IMR-90 (cell line): ENCODE measurements at regions not wholly inside any gene's neighbourhood (a gene's known extent, or its start where the extent isn't known, plus 50 kb on each side); places are given as distances from the start of the nearest gene placed in this dataset.

Experiments
- ATAC-seq: fragments of 200-7000 bp; cut with Tn5 transposase; 2 replicates; pipeline ENCODE4 v1.9.1; 2020; ENCODE audit warnings: low read depth, mild to moderate bottlenecking, moderate library complexity
- BruUV-seq: library from RNA; stranded (reverse); fragments of 400-500 nt; replicated peaks from 2 replicates; lab custom pipeline; 2021; lab: Mats Ljungman, UMichigan
- CTCF ChIA-PET: fragments of 300-600 bp; formaldehyde crosslinking; extraction: SDS; loops from one replicate; lab custom pipeline; 2021; ENCODE audit warnings: antibody characterized with exemption; lab: Yijun Ruan, JAX
- POLR2A ChIA-PET: fragments of 300-600 bp; sonication (Branson Sonifier 250); formaldehyde crosslinking; loops from one replicate; lab custom pipeline; 2022; ENCODE audit warnings: antibody characterized with exemption; ENCODE audit not compliant: unreplicated experiment; lab: Charles Lee
- DNase-seq: peaks from one replicate; pipeline ENCODE4 v3.0.0; 2013
- H2AFZ ChIP-seq: replicated peaks from 2 replicates; pipeline ENCODE3; 2013; ENCODE audit warnings: low read length, mild to moderate bottlenecking; ENCODE audit not compliant: poor library complexity
- H2AK5ac ChIP-seq: 2 replicates; pipeline ENCODE4 v1.6.1; 2013; ENCODE audit warnings: low read depth, low read length, inconsistent platforms
- H2AK9ac ChIP-seq: replicated peaks from 2 replicates; pipeline ENCODE3; 2013; ENCODE audit warnings: mild to moderate bottlenecking, low read depth, low read length, moderate library complexity; ENCODE audit not compliant: poor library complexity
- H2BK120ac ChIP-seq: 2 replicates; pipeline ENCODE4 v1.6.1; 2013; ENCODE audit warnings: low read depth, low read length, inconsistent platforms
- H2BK15ac ChIP-seq: 3 replicates; pipeline ENCODE4 v1.6.1; 2013; ENCODE audit warnings: low read depth, low read length, inconsistent platforms
- H2BK20ac ChIP-seq: 2 replicates; pipeline ENCODE4 v1.6.1; 2013; ENCODE audit warnings: low read depth, mild to moderate bottlenecking, inconsistent platforms, low read length, moderate library complexity
- H2BK5ac ChIP-seq: 2 replicates; pipeline ENCODE4 v1.6.1; 2013; ENCODE audit warnings: mild to moderate bottlenecking, low read depth, low read length, inconsistent platforms; ENCODE audit not compliant: poor library complexity, severe bottlenecking
- H3K14ac ChIP-seq: replicated peaks from 2 replicates; pipeline ENCODE4 v1.6.1; 2013; ENCODE audit warnings: low read depth, low read length, inconsistent platforms
- H3K18ac ChIP-seq: 2 replicates; pipeline ENCODE4 v1.6.1; 2013; ENCODE audit warnings: low read depth, low read length, control low read depth
- H3K23ac ChIP-seq: 2 replicates; pipeline ENCODE4 v1.6.1; 2013; ENCODE audit warnings: low read depth, low read length, inconsistent platforms
- H3K27ac ChIP-seq: 2 replicates; pipeline ENCODE4 v1.5.1; 2013; ENCODE audit warnings: mild to moderate bottlenecking, control low read depth, low read length; ENCODE audit not compliant: insufficient read depth
- H3K27me3 ChIP-seq: 2 replicates; pipeline ENCODE4 v1.6.1; 2013; ENCODE audit warnings: low read length; ENCODE audit not compliant: control insufficient read depth, insufficient read depth
- H3K36me3 ChIP-seq: 2 replicates; pipeline ENCODE4 v1.6.1; 2013; ENCODE audit warnings: low read length, mixed read lengths; ENCODE audit not compliant: control insufficient read depth, insufficient read depth
- H3K4ac ChIP-seq: 2 replicates; pipeline ENCODE4 v1.6.1; 2013; ENCODE audit warnings: low read depth, low read length, inconsistent platforms
- H3K4me1 ChIP-seq: 2 replicates; pipeline ENCODE4 v1.6.1; 2013; ENCODE audit warnings: low read length, mixed read lengths; ENCODE audit not compliant: control insufficient read depth, insufficient read depth
- H3K4me2 ChIP-seq: 2 replicates; pipeline ENCODE4 v1.6.1; 2013; ENCODE audit warnings: low read depth, mild to moderate bottlenecking, control low read depth, low read length, moderate library complexity
- H3K4me3 ChIP-seq: 2 replicates; pipeline ENCODE4 v1.5.1; 2013; ENCODE audit warnings: low read depth, mild to moderate bottlenecking, control low read depth, low read length, moderate library complexity; ENCODE audit not compliant: insufficient read depth
- H3K56ac ChIP-seq: 2 replicates; pipeline ENCODE4 v1.6.1; 2013; ENCODE audit warnings: low read length, inconsistent platforms; ENCODE audit not compliant: insufficient read depth; ENCODE audit errors: extremely low read depth
- H3K79me1 ChIP-seq, 2 experiments: 2 replicates each; pipeline ENCODE4 v1.6.1; 2013; ENCODE audit warnings: low read length in 2 of 2, inconsistent platforms in 1 of 2, low read depth in 1 of 2
- H3K9ac ChIP-seq: 2 replicates; pipeline ENCODE4 v1.6.1; 2013; ENCODE audit warnings: low read depth, low read length, control low read depth
- H3K9me1 ChIP-seq: 2 replicates; pipeline ENCODE4 v1.6.1; 2013; ENCODE audit warnings: low read length, inconsistent platforms; ENCODE audit not compliant: insufficient read depth
- H3K9me3 ChIP-seq: 2 replicates; pipeline ENCODE4 v1.6.1; 2013; ENCODE audit warnings: low read length; ENCODE audit not compliant: control insufficient read depth, insufficient read depth
- H4K20me1 ChIP-seq: 2 replicates; pipeline ENCODE4 v1.6.1; 2013; ENCODE audit warnings: low read length, inconsistent platforms; ENCODE audit not compliant: insufficient read depth
- H4K5ac ChIP-seq: 2 replicates; pipeline ENCODE4 v1.6.1; 2013; ENCODE audit warnings: mild to moderate bottlenecking, low read depth, low read length, control low read depth
- H4K8ac ChIP-seq, 2 experiments: 2 replicates each; pipeline ENCODE4 v1.6.1; 2013; ENCODE audit warnings: low read depth in 2 of 2, low read length in 2 of 2, control low read depth in 1 of 2, inconsistent platforms in 1 of 2
- H4K91ac ChIP-seq: 2 replicates; pipeline ENCODE4 v1.6.1; 2013; ENCODE audit warnings: low read depth, low read length, inconsistent platforms; ENCODE audit not compliant: insufficient read depth
- BHLHE40 ChIP-seq: fragments of 150-350 bp; IDR thresholded peaks from 2 replicates; pipeline ENCODE4 v1.6.1; 2016; ENCODE audit warnings: mild to moderate bottlenecking, low read depth, low read length
- CEBPB ChIP-seq: IDR thresholded peaks from 2 replicates; pipeline ENCODE4 v1.6.1; 2012; ENCODE audit warnings: low read depth, low read length, improper control_type of control experiment
- CHD1 ChIP-seq: IDR thresholded peaks from 2 replicates; pipeline ENCODE4 v1.6.1; 2012; ENCODE audit warnings: low read depth, low read length, improper control_type of control experiment
- FOS ChIP-seq: fragments of 150-350 bp; IDR thresholded peaks from 2 replicates; pipeline ENCODE4 v1.6.1; 2016; ENCODE audit warnings: low read depth, low read length
- MAFK ChIP-seq: IDR thresholded peaks from 2 replicates; pipeline ENCODE4 v1.6.1; 2012; ENCODE audit warnings: low read depth, low read length, improper control_type of control experiment
- MAZ ChIP-seq: IDR thresholded peaks from 2 replicates; pipeline ENCODE4 v1.6.1; 2012; ENCODE audit warnings: low read depth, mild to moderate bottlenecking, low read length, improper control_type of control experiment, moderate library complexity, borderline replicate concordance
- MXI1 ChIP-seq: IDR thresholded peaks from 2 replicates; pipeline ENCODE4 v1.6.1; 2012; ENCODE audit warnings: low read depth, mild to moderate bottlenecking, low read length, moderate library complexity, borderline replicate concordance
- NFE2L2 ChIP-seq: fragments of 150-350 bp; IDR thresholded peaks from 2 replicates; pipeline ENCODE4 v1.6.1; 2016; ENCODE audit warnings: low read depth, mild to moderate bottlenecking, low read length
- POLR2A ChIP-seq: IDR thresholded peaks from 2 replicates; pipeline ENCODE4 v1.6.1; 2012; ENCODE audit warnings: mild to moderate bottlenecking, low read depth, low read length
- RAD21 ChIP-seq: IDR thresholded peaks from 2 replicates; pipeline ENCODE4 v1.6.1; 2012; ENCODE audit warnings: low read length, improper control_type of control experiment
- RCOR1 ChIP-seq: IDR thresholded peaks from 2 replicates; pipeline ENCODE4 v1.6.1; 2012; ENCODE audit warnings: mild to moderate bottlenecking, low read length, improper control_type of control experiment; ENCODE audit not compliant: insufficient replicate concordance
- RFX5 ChIP-seq: IDR thresholded peaks from 2 replicates; pipeline ENCODE4 v1.8.0; 2012; ENCODE audit warnings: low read depth, mild to moderate bottlenecking, low read length, moderate library complexity
- SMC3 ChIP-seq: fragments of 150-350 bp; IDR thresholded peaks from 2 replicates; pipeline ENCODE4 v1.6.1; 2016; ENCODE audit warnings: low read depth, mild to moderate bottlenecking, antibody characterized with exemption, low read length, moderate library complexity
- WGBS, 2 experiments: methylation state at CpG; one replicate each; pipeline versions ENCODE4 v1.1.5 to v1.1.7; 2013; ENCODE audit warnings: missing lambda C conversion rate in 2 of 2; ENCODE audit not compliant: insufficient read length in 1 of 2; ENCODE audit errors: extremely low coverage in 2 of 2; 5-methylcytosine and 5-hydroxymethylcytosine counted together
- dilution Hi-C: fragments of 300-500 bp; cut with HindIII; formaldehyde crosslinking; loops from one replicate; pipeline ENCODE4 v1.14.3; 2018; ENCODE audit warnings: low sequenced_read_pairs; ENCODE audit not compliant: unreplicated experiment
- in situ Hi-C: fragments of 300-500 bp; cut with MboI; formaldehyde crosslinking; loops from 3 replicates; pipeline ENCODE4 v1.14.3; 2019; ENCODE audit warnings: low sequenced_read_pairs, inconsistent platforms, mixed read lengths
- intact Hi-C: fragments of 100-400 bp; cut with micrococcal nuclease; formaldehyde crosslinking; loops from 2 replicates; pipeline ENCODE4 v1.10.0; 2022
- TF ChIP-seq, protein P1 (sequence below): fragments of 150-350 bp; IDR thresholded peaks from 2 replicates; pipeline ENCODE4 v1.6.1; 2017; ENCODE audit warnings: mild to moderate bottlenecking, antibody characterized with exemption, low read length, low read depth
- TF ChIP-seq, protein P2 (sequence below): fragments of 150-350 bp; IDR thresholded peaks from 2 replicates; pipeline ENCODE4 v1.6.1; 2016; ENCODE audit warnings: low read depth, mild to moderate bottlenecking, low read length, moderate library complexity, borderline replicate concordance
- TF ChIP-seq, protein P3 (sequence below): conservative IDR thresholded peaks from 2 replicates; pipeline ENCODE4 v1.5.1; 2012; ENCODE audit warnings: mild to moderate bottlenecking, low read depth, low read length, improper control_type of control experiment

DNA sequence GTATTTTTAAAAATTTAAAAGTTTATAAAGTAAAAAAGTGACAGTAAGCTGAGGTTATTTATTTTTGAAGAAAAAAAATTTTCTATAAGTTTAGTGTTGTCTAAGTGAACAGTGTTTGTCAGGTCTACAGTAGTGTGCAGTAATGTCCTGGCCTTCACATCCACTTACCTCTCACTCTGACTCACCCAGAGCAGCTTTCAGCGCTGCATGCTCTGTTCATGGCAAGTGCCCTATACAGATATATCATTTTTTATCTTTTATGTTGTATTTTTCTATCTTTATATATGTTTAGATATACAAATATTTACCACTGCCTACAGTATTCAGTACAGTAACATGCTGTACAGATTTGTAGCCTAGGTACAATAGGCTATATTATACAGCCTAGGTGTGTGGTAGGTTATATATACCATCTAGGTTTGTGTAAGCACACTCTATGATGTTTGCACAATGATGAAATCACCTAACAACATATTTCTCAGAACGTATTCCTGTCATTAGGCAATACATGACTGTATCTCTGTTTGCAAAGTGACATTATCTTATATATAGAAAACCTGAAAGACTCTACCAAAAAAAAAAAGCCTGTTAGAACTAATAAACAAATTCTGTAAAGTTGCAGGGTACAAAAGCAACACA lies 75.9 kb upstream of the TMC3 start:
- Histone ChIP-seq H3K4me2 (no peak overlapping the region), H3K4me1 (no peaks in the 10 kb centered on the region), H3K56ac (no peak overlapping the region), H4K91ac (no peak overlapping the region), H3K79me1 (no peaks in the 10 kb centered on the region), H3K36me3 (no peaks in the 10 kb centered on the region), H4K20me1 (no peaks in the 10 kb centered on the region), H3K9me3 (no peaks in the 10 kb centered on the region), H2AFZ (no peak overlapping the region), H3K9me1 (no peaks in the 10 kb centered on the region), H3K4me3 (no peak overlapping the region), H2AK5ac (no peak overlapping the region), H3K18ac (no peak overlapping the region), H3K27ac (no peak overlapping the region), H3K14ac (no peak overlapping the region), H2AK9ac (no peak overlapping the region), H4K5ac (no peak overlapping the region), H4K8ac (no peak overlapping the region), H3K27me3 (no peaks in the 10 kb centered on the region), H2BK20ac (no peak overlapping the region), H2BK5ac (no peak overlapping the region), H3K23ac (no peak overlapping the region), H3K9ac (no peak overlapping the region), H3K4ac (no peak overlapping the region), H2BK120ac (no peak overlapping the region), H2BK15ac (no peak overlapping the region)
- dilution Hi-C loops: no loop called here
- ChIA-PET CTCF (no interaction called here), POLR2A (no interaction called here)
- DNase-seq (no peak), ATAC-seq (no peak)
- in situ Hi-C loops: no loop called here
- intact Hi-C loops: no loop called here
- TF ChIP-seq NFE2L2 (no peak), CHD1 (no peak), BHLHE40 (no peak), RAD21 (no peak), MAFK (no peak), CEBPB (no peak), RCOR1 (no peak), FOS (no peak), MAZ (no peak), POLR2A (no peak), RFX5 (no peak), MXI1 (no peak), SMC3 (no peak)
- TF ChIP-seq, protein P1, sequence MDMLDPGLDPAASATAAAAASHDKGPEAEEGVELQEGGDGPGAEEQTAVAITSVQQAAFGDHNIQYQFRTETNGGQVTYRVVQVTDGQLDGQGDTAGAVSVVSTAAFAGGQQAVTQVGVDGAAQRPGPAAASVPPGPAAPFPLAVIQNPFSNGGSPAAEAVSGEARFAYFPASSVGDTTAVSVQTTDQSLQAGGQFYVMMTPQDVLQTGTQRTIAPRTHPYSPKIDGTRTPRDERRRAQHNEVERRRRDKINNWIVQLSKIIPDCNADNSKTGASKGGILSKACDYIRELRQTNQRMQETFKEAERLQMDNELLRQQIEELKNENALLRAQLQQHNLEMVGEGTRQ: no peak
- TF ChIP-seq, protein P2, sequence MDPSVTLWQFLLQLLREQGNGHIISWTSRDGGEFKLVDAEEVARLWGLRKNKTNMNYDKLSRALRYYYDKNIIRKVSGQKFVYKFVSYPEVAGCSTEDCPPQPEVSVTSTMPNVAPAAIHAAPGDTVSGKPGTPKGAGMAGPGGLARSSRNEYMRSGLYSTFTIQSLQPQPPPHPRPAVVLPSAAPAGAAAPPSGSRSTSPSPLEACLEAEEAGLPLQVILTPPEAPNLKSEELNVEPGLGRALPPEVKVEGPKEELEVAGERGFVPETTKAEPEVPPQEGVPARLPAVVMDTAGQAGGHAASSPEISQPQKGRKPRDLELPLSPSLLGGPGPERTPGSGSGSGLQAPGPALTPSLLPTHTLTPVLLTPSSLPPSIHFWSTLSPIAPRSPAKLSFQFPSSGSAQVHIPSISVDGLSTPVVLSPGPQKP: no peak
- TF ChIP-seq, protein P3, sequence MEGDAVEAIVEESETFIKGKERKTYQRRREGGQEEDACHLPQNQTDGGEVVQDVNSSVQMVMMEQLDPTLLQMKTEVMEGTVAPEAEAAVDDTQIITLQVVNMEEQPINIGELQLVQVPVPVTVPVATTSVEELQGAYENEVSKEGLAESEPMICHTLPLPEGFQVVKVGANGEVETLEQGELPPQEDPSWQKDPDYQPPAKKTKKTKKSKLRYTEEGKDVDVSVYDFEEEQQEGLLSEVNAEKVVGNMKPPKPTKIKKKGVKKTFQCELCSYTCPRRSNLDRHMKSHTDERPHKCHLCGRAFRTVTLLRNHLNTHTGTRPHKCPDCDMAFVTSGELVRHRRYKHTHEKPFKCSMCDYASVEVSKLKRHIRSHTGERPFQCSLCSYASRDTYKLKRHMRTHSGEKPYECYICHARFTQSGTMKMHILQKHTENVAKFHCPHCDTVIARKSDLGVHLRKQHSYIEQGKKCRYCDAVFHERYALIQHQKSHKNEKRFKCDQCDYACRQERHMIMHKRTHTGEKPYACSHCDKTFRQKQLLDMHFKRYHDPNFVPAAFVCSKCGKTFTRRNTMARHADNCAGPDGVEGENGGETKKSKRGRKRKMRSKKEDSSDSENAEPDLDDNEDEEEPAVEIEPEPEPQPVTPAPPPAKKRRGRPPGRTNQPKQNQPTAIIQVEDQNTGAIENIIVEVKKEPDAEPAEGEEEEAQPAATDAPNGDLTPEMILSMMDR: no peak
- WGBS, 2 experiments: no CpG with 5 or more reads among the region's 2 CpGs
- no TSS peak for BruUV-seq
